Upper lobe of right lung (tissue), 1 donor: ENCODE measurements at regions not wholly inside any gene's neighbourhood (a gene's known extent, or its start where the extent isn't known, plus 50 kb on each side); places are given as distances from the start of the nearest gene placed in this dataset.
A peak's percentile ranks its signal among the peaks of the same experiment; 100 is the strongest.

Experiments
- ATAC-seq: fragments of 200-7000 bp; cut with Tn5 transposase; one replicate; pipeline ENCODE4 v1.9.1; 2020; ENCODE audit warnings: mild to moderate bottlenecking, moderate library complexity
- DNase-seq: peaks from one replicate; pipeline ENCODE4 v3.0.0-alpha.2; 2020
- H3K27ac ChIP-seq: fragments of 200-600 bp; one replicate; pipeline ENCODE4 v1.8.0; 2022
- H3K27me3 ChIP-seq: fragments of 200-600 bp; one replicate; pipeline ENCODE4 v1.8.0; 2022; ENCODE audit warnings: mild to moderate bottlenecking
- H3K36me3 ChIP-seq: fragments of 200-600 bp; one replicate; pipeline ENCODE4 v1.8.0; 2022
- H3K4me1 ChIP-seq: fragments of 200-600 bp; one replicate; pipeline ENCODE4 v1.8.0; 2022
- H3K4me3 ChIP-seq: fragments of 200-600 bp; one replicate; pipeline ENCODE4 v1.8.0; 2022; ENCODE audit warnings: mild to moderate bottlenecking
- H3K9me3 ChIP-seq: fragments of 200-600 bp; one replicate; pipeline ENCODE4 v1.8.0; 2022
- intact Hi-C: fragments of 100-400 bp; cut with DNase I; formaldehyde crosslinking; loops from one replicate; pipeline ENCODE4 v1.11.0; 2022
- TF ChIP-seq, protein P1 (sequence below): fragments of 200-600 bp; IDR thresholded peaks from one replicate; pipeline ENCODE4 v1.8.0; 2022; ENCODE audit warnings: antibody characterized with exemption
- donor health status: DM: no; HTN: yes; CAD: no; lungs with severe emphysema.

DNA sequence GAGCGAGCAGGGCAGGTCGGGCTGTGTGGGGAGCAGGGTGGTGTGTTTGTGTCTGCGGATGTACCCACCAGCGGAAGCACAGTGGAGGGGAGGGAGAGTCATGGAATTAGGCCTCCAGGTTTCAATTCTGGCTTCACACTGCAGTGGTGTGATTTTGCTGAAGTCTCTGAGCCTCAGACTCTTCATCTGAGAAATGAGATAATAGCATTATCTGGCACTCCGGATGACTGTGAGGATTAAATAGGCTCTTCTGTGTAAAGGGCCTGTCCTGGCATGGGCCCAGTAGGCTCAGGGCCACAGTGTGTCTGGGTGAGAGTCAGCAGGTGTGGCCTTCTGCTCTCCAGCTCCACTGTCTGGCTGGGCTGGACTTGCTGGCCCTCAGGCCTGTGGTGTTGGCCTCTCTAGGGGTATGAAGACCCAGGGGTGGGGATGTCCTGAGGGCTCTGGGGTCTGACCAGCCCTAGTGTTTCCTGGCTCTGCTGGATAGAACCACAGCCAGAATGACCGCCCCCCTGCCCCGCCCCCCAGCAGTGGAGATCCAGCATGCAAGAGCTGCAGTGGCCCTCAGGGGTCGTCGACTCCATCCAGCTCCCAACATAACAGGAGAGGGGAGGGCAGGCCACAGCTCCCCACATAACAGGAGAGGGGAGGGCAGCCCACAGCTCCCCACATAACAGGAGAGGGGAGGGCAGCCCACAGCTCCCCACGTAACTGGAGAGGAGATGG is 178.6 kb downstream of the RPS24 start:
- intact Hi-C loops = no loop called here
- H3K9me3 ChIP-seq = no peaks in the 10 kb centered on the region
- no peak overlapping the region for H3K27ac ChIP-seq
- no peaks in the 10 kb centered on the region for H3K27me3 ChIP-seq
- H3K36me3 ChIP-seq = no peaks in the 10 kb centered on the region
- TF ChIP-seq, protein P1, sequence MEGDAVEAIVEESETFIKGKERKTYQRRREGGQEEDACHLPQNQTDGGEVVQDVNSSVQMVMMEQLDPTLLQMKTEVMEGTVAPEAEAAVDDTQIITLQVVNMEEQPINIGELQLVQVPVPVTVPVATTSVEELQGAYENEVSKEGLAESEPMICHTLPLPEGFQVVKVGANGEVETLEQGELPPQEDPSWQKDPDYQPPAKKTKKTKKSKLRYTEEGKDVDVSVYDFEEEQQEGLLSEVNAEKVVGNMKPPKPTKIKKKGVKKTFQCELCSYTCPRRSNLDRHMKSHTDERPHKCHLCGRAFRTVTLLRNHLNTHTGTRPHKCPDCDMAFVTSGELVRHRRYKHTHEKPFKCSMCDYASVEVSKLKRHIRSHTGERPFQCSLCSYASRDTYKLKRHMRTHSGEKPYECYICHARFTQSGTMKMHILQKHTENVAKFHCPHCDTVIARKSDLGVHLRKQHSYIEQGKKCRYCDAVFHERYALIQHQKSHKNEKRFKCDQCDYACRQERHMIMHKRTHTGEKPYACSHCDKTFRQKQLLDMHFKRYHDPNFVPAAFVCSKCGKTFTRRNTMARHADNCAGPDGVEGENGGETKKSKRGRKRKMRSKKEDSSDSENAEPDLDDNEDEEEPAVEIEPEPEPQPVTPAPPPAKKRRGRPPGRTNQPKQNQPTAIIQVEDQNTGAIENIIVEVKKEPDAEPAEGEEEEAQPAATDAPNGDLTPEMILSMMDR = no peak
- peaks cover 5% of the 10 kb centered on the region for H3K4me1 ChIP-seq
- peak; percentile 6 for ATAC-seq
- DNase-seq = no peak
- no peak overlapping the region for H3K4me3 ChIP-seq

DNA sequence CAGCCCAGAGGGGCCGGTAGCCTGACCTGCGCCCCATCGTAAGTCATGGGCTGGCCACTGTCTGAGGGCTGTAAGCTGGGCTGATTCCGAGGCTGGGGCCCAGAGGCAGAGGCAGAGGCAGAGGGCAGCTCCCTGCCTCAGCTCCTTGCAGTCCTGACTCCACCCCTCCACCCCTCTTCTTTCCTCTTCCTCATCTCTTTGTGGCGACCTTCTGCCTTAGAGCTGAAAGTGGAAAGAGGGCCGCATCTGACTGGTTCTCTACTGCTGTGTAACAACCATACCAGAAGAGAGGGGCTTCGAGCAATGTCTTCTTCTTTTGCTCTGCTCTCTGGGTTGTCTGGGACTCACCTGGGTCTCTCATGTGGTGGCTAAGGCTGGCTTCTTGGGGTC is 179.1 kb downstream of the RPS24 start:
- Histone ChIP-seq H3K4me1 (peaks cover 9% of the 10 kb centered on the region), H3K27ac (no peak overlapping the region), H3K4me3 (no peak overlapping the region), H3K27me3 (no peaks in the 10 kb centered on the region), H3K36me3 (no peaks in the 10 kb centered on the region), H3K9me3 (no peaks in the 10 kb centered on the region)
- no peak for DNase-seq
- intact Hi-C loops = no loop called here
- ATAC-seq = no peak
- TF ChIP-seq, protein P1 = no peak

DNA sequence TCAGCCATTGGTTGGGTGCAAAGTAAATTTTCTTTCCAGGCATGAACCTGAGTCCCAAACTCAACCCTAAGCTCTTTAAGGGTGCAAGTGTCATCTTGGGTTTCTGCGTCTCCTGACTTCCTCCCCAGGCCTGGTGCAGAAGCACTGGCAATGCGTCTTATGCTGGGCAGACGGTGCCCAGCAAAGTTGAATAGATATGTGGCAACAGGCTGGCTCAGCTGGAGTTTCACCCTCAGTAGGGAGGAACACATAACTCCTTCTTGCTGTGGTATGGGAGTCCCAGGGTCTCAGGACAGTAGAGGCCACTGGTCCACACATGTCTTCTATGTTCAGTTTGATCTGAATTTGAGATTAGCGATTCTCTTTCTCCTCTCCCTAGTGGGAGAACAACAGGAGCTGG is 181.3 kb downstream of the RPS24 start:
- no peak overlapping the region for H3K4me3 ChIP-seq
- TF ChIP-seq, protein P1 = no peak
- H3K4me1 ChIP-seq = peaks cover 10% of the 10 kb centered on the region
- H3K27me3 ChIP-seq = no peaks in the 10 kb centered on the region
- H3K27ac ChIP-seq = peak overlapping the region; percentile 30
- no peak for DNase-seq
- H3K36me3 ChIP-seq = no peaks in the 10 kb centered on the region
- intact Hi-C loops = no loop called here
- no peaks in the 10 kb centered on the region for H3K9me3 ChIP-seq
- ATAC-seq = no peak

DNA sequence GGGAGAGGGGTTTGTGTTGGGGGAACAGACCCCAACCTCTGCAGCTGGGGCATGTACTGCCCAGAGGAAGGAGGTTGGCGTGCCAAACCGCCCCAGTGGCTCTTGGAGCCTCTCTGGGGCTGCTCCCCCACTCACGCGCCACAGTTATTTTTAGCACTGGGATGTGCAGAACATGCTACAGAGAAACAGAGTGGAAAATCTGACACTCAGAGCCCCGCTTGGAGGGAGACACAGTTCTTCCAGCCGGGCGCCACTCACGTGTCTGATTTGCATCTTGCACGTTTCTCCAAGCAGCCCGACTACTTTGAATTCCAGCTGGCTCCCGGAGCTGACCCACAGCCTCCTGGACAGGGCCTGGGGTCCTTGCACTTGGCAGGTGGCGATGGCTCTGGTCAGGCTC is 182.0 kb downstream of the RPS24 start:
- H3K4me3 ChIP-seq = no peak overlapping the region
- TF ChIP-seq, protein P1 = no peak
- intact Hi-C loops = no loop called here
- peaks cover 10% of the 10 kb centered on the region for H3K4me1 ChIP-seq
- no peak overlapping the region for H3K27ac ChIP-seq
- H3K9me3 ChIP-seq = no peaks in the 10 kb centered on the region
- H3K27me3 ChIP-seq = no peaks in the 10 kb centered on the region
- ATAC-seq (no peak), DNase-seq (no peak)
- H3K36me3 ChIP-seq = no peaks in the 10 kb centered on the region

DNA sequence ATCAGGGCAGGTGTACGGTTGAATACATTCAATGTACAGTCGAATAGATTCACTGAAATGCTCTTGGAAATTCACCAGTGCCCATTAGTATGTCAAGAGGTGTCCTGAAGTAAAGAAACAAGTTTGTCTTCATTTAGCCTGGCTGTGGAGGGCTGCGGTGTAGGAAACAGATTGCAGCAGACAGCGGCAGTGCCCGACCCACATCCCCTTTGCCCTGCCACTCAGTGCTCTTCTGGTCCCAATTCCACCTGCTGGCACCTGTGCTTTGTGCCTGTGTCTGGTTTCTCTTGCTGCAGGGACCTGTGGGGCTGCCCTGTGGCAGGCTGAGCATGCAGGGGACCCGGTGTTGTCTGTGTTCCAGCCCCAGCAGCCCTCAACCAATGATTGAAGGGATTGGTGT is 183.7 kb downstream of the RPS24 start:
- Histone ChIP-seq H3K27ac (no peak overlapping the region), H3K4me1 (peaks cover 10% of the 10 kb centered on the region), H3K36me3 (no peaks in the 10 kb centered on the region), H3K4me3 (no peak overlapping the region), H3K27me3 (no peaks in the 10 kb centered on the region), H3K9me3 (no peaks in the 10 kb centered on the region)
- ATAC-seq (no peak), DNase-seq (no peak)
- TF ChIP-seq, protein P1 = no peak
- intact Hi-C loops = no loop called here
